Erythroblast (primary cell): ENCODE measurements at regions not wholly inside any gene's neighbourhood (a gene's known extent, or its start where the extent isn't known, plus 50 kb on each side); places are given as distances from the start of the nearest gene placed in this dataset.

ENCODE experiments used
- GATA1 ChIP-seq: IDR thresholded peaks from 2 replicates; pipeline ENCODE4 v1.6.1; 2011; ENCODE audit warnings: low read depth, mild to moderate bottlenecking, control low read depth, low read length, moderate library complexity
- POLR2A ChIP-seq: IDR thresholded peaks from 2 replicates; pipeline ENCODE4 v1.6.1; 2011; ENCODE audit warnings: mild to moderate bottlenecking, low read length

DNA sequence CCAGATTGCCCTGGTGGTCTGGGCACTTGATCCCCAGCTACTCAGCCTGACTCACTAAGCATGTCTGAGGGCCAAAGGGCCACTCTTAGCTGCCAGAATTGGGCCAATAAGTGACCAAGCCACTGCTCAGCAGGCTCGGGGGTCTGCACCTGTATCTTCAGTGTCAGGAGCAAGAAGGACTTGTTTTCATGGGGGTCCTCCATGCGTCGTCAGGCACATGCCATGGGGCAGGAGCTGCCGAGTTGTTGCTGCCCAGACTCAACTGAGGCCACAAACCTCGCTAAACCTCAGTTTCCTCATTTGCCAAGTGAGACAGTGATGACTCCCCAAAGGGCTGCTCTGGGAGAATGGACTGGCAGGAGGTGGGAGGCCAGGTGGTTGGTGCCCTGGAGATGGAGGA, 158.6 kb upstream of the GDF10 start:
- TF ChIP-seq POLR2A (no peak), GATA1 (no peak)
